Erythroblast (primary cell): ENCODE measurements at regions not wholly inside any gene's neighbourhood (a gene's known extent, or its start where the extent isn't known, plus 50 kb on each side); places are given as distances from the start of the nearest gene placed in this dataset.

Experiments used
- GATA1 ChIP-seq: IDR thresholded peaks from 2 replicates; pipeline ENCODE4 v1.6.1; 2011; ENCODE audit warnings: low read depth, mild to moderate bottlenecking, control low read depth, low read length, moderate library complexity
- POLR2A ChIP-seq: IDR thresholded peaks from 2 replicates; pipeline ENCODE4 v1.6.1; 2011; ENCODE audit warnings: mild to moderate bottlenecking, low read length

GRCh38 chr7:155997431-155998327 is 185.4 kb upstream of the SHH start:
- TF ChIP-seq POLR2A = no peak
- TF ChIP-seq GATA1 = no peak
